Heart right ventricle (tissue), 16 donors: ENCODE measurements at regions not wholly inside any gene's neighbourhood (a gene's known extent, or its start where the extent isn't known, plus 50 kb on each side); places are given as distances from the start of the nearest gene placed in this dataset.

Source experiments
- ATAC-seq, 8 donors: fragments of 200-7000 bp; cut with Tn5 transposase; one replicate each; pipeline ENCODE4 v1.9.1; 2020; ENCODE audit warnings: mild to moderate bottlenecking in 8 of 8, moderate library complexity in 8 of 8, moderate number of reproducible peaks in 1 of 8
- DNase-seq, 2 donors: peaks; one replicate each; pipeline ENCODE4 v3.0.0-alpha.2; 2020
- H3K27ac ChIP-seq, 10 donors: fragments of 200-600 bp; sonication (generic) in 2 of 10; one replicate each; pipeline versions ENCODE4 v1.5.0 to v1.8.0; 2020 to 2022; ENCODE audit warnings: mild to moderate bottlenecking in 3 of 10
- H3K27me3 ChIP-seq, 7 donors: fragments of 200-600 bp; one replicate each; pipeline ENCODE4 v1.8.0; 2021 to 2022; ENCODE audit warnings: mild to moderate bottlenecking in 2 of 7
- H3K36me3 ChIP-seq, 9 donors: fragments of 200-600 bp; sonication (generic) in 1 of 9; one replicate each; pipeline versions ENCODE4 v1.5.0 to v1.8.0; 2020 to 2022; ENCODE audit warnings: mild to moderate bottlenecking in 2 of 9
- H3K4me1 ChIP-seq, 9 donors: fragments of 200-600 bp; sonication (generic) in 1 of 9; one replicate each; pipeline versions ENCODE4 v1.5.0 to v1.8.0; 2020 to 2022; ENCODE audit warnings: mild to moderate bottlenecking in 4 of 9
- H3K4me3 ChIP-seq, 10 donors: fragments of 200-600 bp; sonication (generic) in 2 of 10; one replicate each; pipeline versions ENCODE4 v1.5.0 to v1.8.0; 2020 to 2022; ENCODE audit warnings: mild to moderate bottlenecking in 7 of 10, moderate library complexity in 2 of 10
- H3K9me3 ChIP-seq, 11 donors: fragments of 200-600 bp in 10 of 11; sonication (generic) in 2 of 11; one replicate each; pipeline versions ENCODE4 v1.5.0 to v1.8.0; 2013 to 2022; ENCODE audit warnings: mild to moderate bottlenecking in 2 of 11, control low read depth in 1 of 11, moderate library complexity in 1 of 11
- WGBS, 2 donors: extraction: QIAGEN DNeasy Blood & Tissue Kit; methylation state at CpG; one replicate each; pipeline ENCODE4 v1.1.7; 2013; ENCODE audit warnings: inconsistent platforms in 1 of 2; 5-methylcytosine and 5-hydroxymethylcytosine counted together
- intact Hi-C, 10 donors: fragments of 100-400 bp; cut with DNase I; formaldehyde crosslinking; loops; one replicate each; pipeline versions ENCODE4 v1.11.1 to v1.14.2; 2022
- TF ChIP-seq, protein P1 (sequence below), 9 donors: fragments of 200-600 bp; sonication (generic) in 2 of 9; IDR thresholded peaks; one replicate each; pipeline versions ENCODE4 v1.5.0 to v1.8.0; 2021 to 2022; ENCODE audit warnings: antibody characterized with exemption in 9 of 9, mild to moderate bottlenecking in 5 of 9, moderate library complexity in 1 of 9
- donor health status: Arrhythmogenic right ventricular cardiomyopathy.
- donor health status: ischemic (EF 13 %, LVEDD 7.1; RV severe dilation, severe dysfunction).
- donor health status: healthy with polysubstance abuse.
- donor health status: DM: no; HTN: yes; CAD: no.
- donor health status: DM: no; HTN: no; CAD: no.
- donor health status: ischemic (EF 25% LVEDD 6.9; RV normal size, moderate dysfunction).
- donor health status: ischemic (EF 25% LVEDD 5.7; RV mildly dilated, moderate dysfunction).
- donor health status: healthy.
- donor health status: DM: yes; HTN: yes; CAD: no.
- donor health status: Ischemic cardiomyopathy.
- donor health status: ischemic (EF 35%, LVEDD 5.7; RV mildly dilated, moderate dysfunction).
- donor health status: nonischemic (EF 11% LVEDD 7.7; RV severe dilation, severe dysfunction).
- donor health status: DM: yes; HTN: yes; CAD: no.
- donor health status: PGD.
- donor health status: ischemic (EF 29% LVEDD 5.4; RV normal size, mild dysfunction).
- donor health status: nonischemic (EF 23%, LVEDD 6.1; RV moderate dilation, normal function).

DNA sequence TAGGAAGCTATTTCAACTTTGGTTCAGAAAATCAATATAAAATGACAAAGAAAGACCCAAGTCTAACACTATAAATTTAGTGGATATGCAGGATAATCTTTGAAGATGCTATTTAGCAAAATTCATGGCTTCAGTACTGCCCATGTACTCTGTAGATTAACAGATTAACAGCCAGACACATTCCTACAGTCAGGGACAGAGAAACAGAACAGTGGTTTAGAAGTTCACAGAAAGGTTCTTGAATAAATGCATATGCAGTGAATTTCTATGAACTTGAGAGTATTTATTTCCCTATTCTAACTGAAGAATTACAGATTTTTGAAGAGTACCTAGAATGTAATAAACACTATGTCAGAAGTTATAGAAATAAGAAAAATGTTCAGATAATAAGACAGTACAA is 222.8 kb downstream of the KLF12 start:
- no peak overlapping the region for H3K4me3 ChIP-seq
- TF ChIP-seq, protein P1, sequence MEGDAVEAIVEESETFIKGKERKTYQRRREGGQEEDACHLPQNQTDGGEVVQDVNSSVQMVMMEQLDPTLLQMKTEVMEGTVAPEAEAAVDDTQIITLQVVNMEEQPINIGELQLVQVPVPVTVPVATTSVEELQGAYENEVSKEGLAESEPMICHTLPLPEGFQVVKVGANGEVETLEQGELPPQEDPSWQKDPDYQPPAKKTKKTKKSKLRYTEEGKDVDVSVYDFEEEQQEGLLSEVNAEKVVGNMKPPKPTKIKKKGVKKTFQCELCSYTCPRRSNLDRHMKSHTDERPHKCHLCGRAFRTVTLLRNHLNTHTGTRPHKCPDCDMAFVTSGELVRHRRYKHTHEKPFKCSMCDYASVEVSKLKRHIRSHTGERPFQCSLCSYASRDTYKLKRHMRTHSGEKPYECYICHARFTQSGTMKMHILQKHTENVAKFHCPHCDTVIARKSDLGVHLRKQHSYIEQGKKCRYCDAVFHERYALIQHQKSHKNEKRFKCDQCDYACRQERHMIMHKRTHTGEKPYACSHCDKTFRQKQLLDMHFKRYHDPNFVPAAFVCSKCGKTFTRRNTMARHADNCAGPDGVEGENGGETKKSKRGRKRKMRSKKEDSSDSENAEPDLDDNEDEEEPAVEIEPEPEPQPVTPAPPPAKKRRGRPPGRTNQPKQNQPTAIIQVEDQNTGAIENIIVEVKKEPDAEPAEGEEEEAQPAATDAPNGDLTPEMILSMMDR (IDR thresholded peaks at IDR 0.05): no peak
- H3K9me3 ChIP-seq: no peaks in the 10 kb centered on the region
- H3K27ac ChIP-seq: no peak overlapping the region
- no peaks in the 10 kb centered on the region for H3K27me3 ChIP-seq
- DNase-seq: no peak
- ATAC-seq: no peak
- H3K4me1 ChIP-seq: peaks cover 6 to 41% (median 29%) of the 10 kb centered on the region in 9 donors
- H3K36me3 ChIP-seq: no peaks in the 10 kb centered on the region
- intact Hi-C loops: no loop called here

DNA sequence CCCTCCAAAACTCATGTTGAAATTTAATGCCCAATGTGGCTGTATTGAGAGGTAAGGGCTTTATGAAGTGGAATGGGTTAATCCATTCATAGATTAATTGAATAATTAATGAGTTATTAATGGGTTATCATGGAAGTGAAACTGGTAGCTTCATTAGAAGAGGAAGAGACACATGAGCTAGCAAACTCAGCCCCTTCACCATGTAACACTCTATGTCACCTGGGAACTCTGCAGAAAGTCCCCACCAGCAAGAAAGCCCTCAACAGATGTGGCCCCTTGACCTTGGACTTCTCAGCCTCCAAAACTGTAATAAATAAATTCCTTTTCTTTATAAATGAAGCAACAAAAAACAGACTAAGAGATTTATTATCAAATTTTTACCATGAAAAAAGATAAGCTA is 223.5 kb downstream of the KLF12 start:
- no peaks in the 10 kb centered on the region for H3K36me3 ChIP-seq
- H3K27me3 ChIP-seq: no peaks in the 10 kb centered on the region
- intact Hi-C loops: no loop called here
- DNase-seq: no peak
- no peaks in the 10 kb centered on the region for H3K9me3 ChIP-seq
- H3K27ac ChIP-seq: no peak overlapping the region
- no peak for ATAC-seq
- H3K4me1 ChIP-seq: peaks cover 6 to 41% (median 29%) of the 10 kb centered on the region in 9 donors
- no peak overlapping the region for H3K4me3 ChIP-seq
- TF ChIP-seq, protein P1 (IDR thresholded peaks at IDR 0.05): no peak

DNA sequence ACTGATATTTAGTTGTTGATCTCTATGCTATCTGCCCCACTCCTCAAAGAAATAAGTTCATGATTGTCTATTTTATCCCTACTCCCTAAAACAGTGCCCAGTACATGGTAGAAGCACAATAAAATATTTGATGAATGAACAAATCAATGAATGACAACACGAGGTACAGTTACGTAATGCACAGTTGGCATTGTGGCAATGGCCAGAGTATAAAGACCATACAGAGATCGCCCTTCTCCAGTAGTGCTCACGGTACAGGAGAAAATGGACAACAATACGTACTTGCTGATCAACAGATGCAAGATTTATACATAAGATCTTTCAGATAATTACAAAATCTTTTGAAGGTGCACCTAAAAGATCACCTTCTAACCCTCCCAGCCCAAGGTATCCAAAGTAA is 225.4 kb downstream of the KLF12 start:
- ATAC-seq: no peak
- Histone ChIP-seq H3K4me1 (peaks cover under 1 to 26% (median 15%) of the 10 kb centered on the region in 9 donors), H3K36me3 (no peaks in the 10 kb centered on the region), H3K9me3 (no peaks in the 10 kb centered on the region), H3K4me3 (no peak overlapping the region), H3K27ac (no peak overlapping the region), H3K27me3 (no peaks in the 10 kb centered on the region)
- intact Hi-C loops: no loop called here
- DNase-seq: no peak
- 95 to 98% methylated on average over 5 of the region's 5 CpGs for WGBS, 2 donors
- TF ChIP-seq, protein P1 (IDR thresholded peaks at IDR 0.05): no peak

DNA sequence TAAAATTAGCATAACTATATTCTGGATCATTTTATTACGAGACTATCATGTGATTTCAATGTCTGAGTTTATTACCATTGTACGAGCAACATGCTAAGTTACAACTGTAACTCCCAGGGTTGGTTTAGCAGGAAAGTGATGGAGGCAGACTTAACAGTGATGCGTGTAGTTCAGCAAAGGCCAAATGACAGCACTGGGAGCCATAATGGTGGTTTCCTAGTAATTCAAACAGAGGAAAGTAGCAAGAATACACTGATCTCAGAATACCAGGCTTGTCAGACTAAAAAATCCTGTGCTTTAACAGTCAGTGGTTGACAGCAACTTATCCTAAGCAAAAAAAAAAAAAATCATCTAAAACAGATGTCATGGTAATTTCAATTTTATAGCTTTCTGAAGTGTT is 229.6 kb downstream of the KLF12 start:
- no peak overlapping the region for H3K4me3 ChIP-seq
- H3K9me3 ChIP-seq: peaks cover 0 to 6% (median 0%) of the 10 kb centered on the region in 11 donors
- peaks cover 0 to 9% (median 0%) of the 10 kb centered on the region in 9 donors for H3K4me1 ChIP-seq
- no peaks in the 10 kb centered on the region for H3K36me3 ChIP-seq
- no peaks in the 10 kb centered on the region for H3K27me3 ChIP-seq
- DNase-seq (no peak), ATAC-seq (no peak)
- H3K27ac ChIP-seq: no peak overlapping the region
- intact Hi-C loops: no loop called here
- TF ChIP-seq, protein P1 (IDR thresholded peaks at IDR 0.05): no peak
- 97% methylated on average over 3 of the region's 3 CpGs for WGBS, 2 donors

DNA sequence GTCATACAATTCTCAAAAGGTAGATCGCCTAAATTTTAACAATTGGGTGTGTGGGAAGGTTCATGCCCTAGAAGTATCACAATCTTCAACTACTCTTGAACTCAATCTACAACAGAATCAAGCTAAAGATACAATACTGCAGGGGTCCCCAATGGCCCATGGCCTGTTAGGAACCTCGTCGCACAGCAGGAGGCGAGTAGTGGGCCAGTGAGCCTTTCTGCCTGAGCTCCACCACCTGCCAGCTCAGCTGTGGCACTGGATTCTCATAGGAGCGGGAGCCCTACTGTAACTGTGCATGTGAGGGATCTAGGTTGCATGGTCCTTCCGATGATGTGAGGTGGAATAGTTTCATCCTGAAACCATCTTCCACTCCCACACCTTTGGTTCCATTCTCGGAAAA is 230.6 kb downstream of the KLF12 start:
- DNase-seq: no peak
- Histone ChIP-seq H3K27ac (no peak overlapping the region), H3K4me1 (peaks cover 0 to 13% (median 0%) of the 10 kb centered on the region in 9 donors), H3K27me3 (no peaks in the 10 kb centered on the region), H3K4me3 (no peak overlapping the region), H3K9me3 (peaks cover 0 to 6% (median 0%) of the 10 kb centered on the region in 11 donors), H3K36me3 (no peaks in the 10 kb centered on the region)
- TF ChIP-seq, protein P1 (IDR thresholded peaks at IDR 0.05): no peak
- intact Hi-C loops: no loop called here
- no peak for ATAC-seq
- WGBS, 2 donors: 95 to 97% methylated on average over 7 of the region's 7 CpGs
